Panc1 (cell line): ENCODE measurements at regions not wholly inside any gene's neighbourhood (a gene's known extent, or its start where the extent isn't known, plus 50 kb on each side); places are given as distances from the start of the nearest gene placed in this dataset.

ENCODE experiments used
- ATAC-seq: fragments of 200-7000 bp; cut with Tn5 transposase; 2 replicates; pipeline ENCODE4 v1.9.1; 2020; ENCODE audit warnings: mild to moderate bottlenecking, moderate library complexity
- BruUV-seq: library from RNA; stranded (reverse); fragments of 400-500 nt; replicated peaks from 2 replicates; lab custom pipeline; 2021; lab: Mats Ljungman, UMichigan
- CTCF ChIA-PET: fragments of 300-600 bp; sonication (Branson Sonifier 250); formaldehyde crosslinking; loops from one replicate; lab custom pipeline; 2022; ENCODE audit warnings: antibody characterized with exemption; lab: Charles Lee
- POLR2A ChIA-PET: fragments of 300-600 bp; sonication (Branson Sonifier 250); formaldehyde crosslinking; loops from one replicate; lab custom pipeline; 2022; ENCODE audit warnings: antibody characterized with exemption; lab: Charles Lee
- DNase-seq: peaks from one replicate; pipeline ENCODE4 v3.0.0-alpha.2; 2010; ENCODE audit warnings: low read depth, low spot score
- H3K27ac ChIP-seq: 2 replicates; pipeline ENCODE4 v1.5.1; 2011; ENCODE audit warnings: mild to moderate bottlenecking, low read length, inconsistent platforms
- H3K27me3 ChIP-seq: fragments of 200-500 bp; sonication (Bioruptor generic); 2 replicates; pipeline ENCODE4 v1.6.0; 2014; ENCODE audit warnings: low read length, inconsistent platforms; ENCODE audit not compliant: control insufficient read depth, insufficient read depth
- H3K36me3 ChIP-seq: fragments of 200-500 bp; sonication (Bioruptor generic); 2 replicates; pipeline ENCODE4 v1.5.1; 2014; ENCODE audit warnings: inconsistent platforms, mild to moderate bottlenecking, low read length, moderate library complexity; ENCODE audit not compliant: control insufficient read depth, insufficient read depth
- H3K4me1 ChIP-seq: 2 replicates; pipeline ENCODE4 v1.5.1; 2011; ENCODE audit warnings: inconsistent platforms, mild to moderate bottlenecking, low read length, moderate library complexity; ENCODE audit not compliant: control insufficient read depth, insufficient read depth
- H3K4me3 ChIP-seq, 2 experiments: 2 replicates each; pipeline ENCODE4 v1.5.1; 2011 to 2012; ENCODE audit warnings: low read depth in 2 of 2, low read length in 2 of 2, mild to moderate bottlenecking in 2 of 2, inconsistent platforms in 1 of 2, moderate library complexity in 1 of 2
- H3K9me3 ChIP-seq: fragments of 200-500 bp; sonication (Bioruptor generic); 2 replicates; pipeline ENCODE4 v1.5.1; 2014; ENCODE audit warnings: low read depth, mild to moderate bottlenecking, inconsistent platforms, low read length, moderate library complexity; ENCODE audit not compliant: control insufficient read depth, insufficient read depth
- CTCF ChIP-seq: fragments of 450-650 bp; IDR thresholded peaks from 2 replicates; pipeline ENCODE4 v1.5.1; 2017; ENCODE audit warnings: mild to moderate bottlenecking
- POLR2AphosphoS5 ChIP-seq: IDR thresholded peaks from 2 replicates; pipeline ENCODE4 v1.6.1; 2012; ENCODE audit warnings: mild to moderate bottlenecking, low read depth, low read length, moderate library complexity
- REST ChIP-seq, 2 experiments: IDR thresholded peaks; 2 replicates each; pipeline ENCODE4 v1.6.1; 2011 to 2012; ENCODE audit warnings: low read depth in 2 of 2, control low read depth in 1 of 2, low read length in 1 of 2, mild to moderate bottlenecking in 1 of 2, moderate library complexity in 1 of 2; ENCODE audit not compliant: insufficient read depth in 1 of 2
- SIN3A ChIP-seq: IDR thresholded peaks from 2 replicates; pipeline ENCODE4 v1.6.1; 2012; ENCODE audit warnings: low read depth, mild to moderate bottlenecking, low read length, moderate library complexity, borderline replicate concordance; ENCODE audit not compliant: insufficient read depth
- TCF7L2 ChIP-seq: IDR thresholded peaks from 2 replicates; pipeline ENCODE4 v1.6.1; 2011; ENCODE audit warnings: mild to moderate bottlenecking, low read depth, low read length, inconsistent platforms
- in situ Hi-C: cut with HindIII; loops from 2 replicates; pipeline ENCODE4 v1.10.0; 2016; ENCODE audit warnings: low sequenced_read_pairs, low pct_unique_long_range_greater_than_20kb
- intact Hi-C: fragments of 100-400 bp; cut with micrococcal nuclease; formaldehyde crosslinking; loops from one replicate; pipeline ENCODE4 v1.10.0; 2022; ENCODE audit not compliant: unreplicated experiment

- DNase-seq (no peak), ATAC-seq (no peak)
- no peaks in the 10 kb centered on the region for H3K4me1 ChIP-seq
- ChIA-PET POLR2A (no interaction called here), CTCF (interaction anchor here (0.5 kb wide), 1 partner anchor 177 kb away, joined by 8 read pairs; no protein-coding TSS in a partner anchor)
- H3K4me3 ChIP-seq, result no peak overlapping the region
- H3K27me3 ChIP-seq, result no peaks in the 10 kb centered on the region
- in situ Hi-C loops (no loop called here), intact Hi-C loops (no loop called here)
- no peak overlapping the region for H3K27ac ChIP-seq
- no TSS peak for BruUV-seq
- H3K9me3 ChIP-seq, result no peaks in the 10 kb centered on the region
- no peaks in the 10 kb centered on the region for H3K36me3 ChIP-seq
- TF ChIP-seq CTCF (no peak), SIN3A (no peak), TCF7L2 (no peak), POLR2AphosphoS5 (no peak), REST (IDR thresholded peaks at IDR 0.05; ENCODE audit: insufficient read depth in 1 of 2, low read depth in 2 of 2, low read length in 1 of 2) (no peak)
These were observed 138.9 kb upstream of the AHR start for GRCh38 chr7:17159500-17160037.

- H3K27me3 ChIP-seq, result no peaks in the 10 kb centered on the region
- CTCF ChIA-PET, result no interaction called here
- no peaks in the 10 kb centered on the region for H3K9me3 ChIP-seq
- H3K4me1 ChIP-seq, result no peaks in the 10 kb centered on the region
- in situ Hi-C loops (no loop called here), intact Hi-C loops (no loop called here)
- H3K27ac ChIP-seq, result no peak overlapping the region
- no TSS peak for BruUV-seq
- no peak for ATAC-seq
- POLR2A ChIA-PET, result interaction anchor here (0.6 kb wide), 1 partner anchor 18 kb away, joined by 4 read pairs; no protein-coding TSS in a partner anchor
- H3K4me3 ChIP-seq, result no peak overlapping the region
- DNase-seq, result no peak
- no peak for TF ChIP-seq TCF7L2
- no peak for TF ChIP-seq CTCF
- TF ChIP-seq REST (IDR thresholded peaks at IDR 0.05; ENCODE audit: insufficient read depth in 1 of 2, low read depth in 2 of 2, low read length in 1 of 2), result no peak
- no peak for TF ChIP-seq SIN3A
- TF ChIP-seq POLR2AphosphoS5, result no peak
- H3K36me3 ChIP-seq, result no peaks in the 10 kb centered on the region
These were observed 131.6 kb upstream of the AHR start for GRCh38 chr7:17166824-17167379.
